Astrocyte of the spinal cord (primary cell): ENCODE measurements at regions not wholly inside any gene's neighbourhood (a gene's known extent, or its start where the extent isn't known, plus 50 kb on each side); places are given as distances from the start of the nearest gene placed in this dataset.
"Not testable (repeated sequence)": the region's sequence is repeated elsewhere in the genome, so short reads cannot be mapped to it uniquely, and the experiment has no call there.

Experiments used
- DNase-seq: peaks from one replicate; pipeline ENCODE4 v3.0.0; 2011; ENCODE audit warnings: low read depth, low spot score
- H3K4me3 ChIP-seq: 2 replicates; pipeline ENCODE4 v1.5.1; 2011; ENCODE audit warnings: low read depth, mild to moderate bottlenecking, low read length, moderate library complexity
- CTCF ChIP-seq: IDR thresholded peaks from 2 replicates; pipeline ENCODE4 v1.5.1; 2012; ENCODE audit warnings: low read depth, mild to moderate bottlenecking, low read length, inconsistent platforms
- in situ Hi-C: cut with HindIII; loops from 2 replicates; pipeline ENCODE4 v1.10.0; 2017; ENCODE audit warnings: low sequenced_read_pairs

GRCh38 chr10:111299037-111299436, 222.2 kb downstream of the ADRA2A start:
- in situ Hi-C loops, result no loop called here
- no peak overlapping the region for H3K4me3 ChIP-seq
- DNase-seq, result no peak
- no peak for TF ChIP-seq CTCF

DNA sequence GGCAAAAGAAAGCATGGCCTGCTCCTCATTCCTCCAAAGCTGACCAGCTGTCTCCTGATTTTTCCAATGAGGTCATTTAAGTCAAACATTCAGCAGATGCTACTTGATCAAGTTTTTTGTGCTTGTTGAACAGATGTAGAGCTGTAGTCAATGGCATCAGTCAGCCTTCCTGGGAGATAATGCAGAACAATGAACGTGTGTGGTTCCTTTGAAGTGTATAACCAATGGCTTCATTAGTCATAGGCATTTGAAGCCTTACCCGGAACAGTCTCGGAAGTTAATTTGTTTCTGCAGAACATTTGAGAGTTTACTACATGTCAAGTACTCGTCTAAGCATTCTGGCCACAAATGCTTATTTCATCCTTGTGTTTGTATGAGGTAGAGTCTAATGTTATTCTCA, 227.1 kb downstream of the ADRA2A start:
- in situ Hi-C loops, result no loop called here
- DNase-seq, result no peak
- TF ChIP-seq CTCF, result no peak
- H3K4me3 ChIP-seq, result no peak overlapping the region

GRCh38 chr10:111316722-111317212, 239.9 kb downstream of the ADRA2A start:
- in situ Hi-C loops, result no loop called here
- no peak for DNase-seq
- H3K4me3 ChIP-seq, result no peak overlapping the region
- TF ChIP-seq CTCF, result no peak

GRCh38 chr10:111319866-111320265, 243.0 kb downstream of the ADRA2A start:
- no peak for TF ChIP-seq CTCF
- in situ Hi-C loops, result no loop called here
- H3K4me3 ChIP-seq, result no peak overlapping the region
- no peak for DNase-seq

DNA sequence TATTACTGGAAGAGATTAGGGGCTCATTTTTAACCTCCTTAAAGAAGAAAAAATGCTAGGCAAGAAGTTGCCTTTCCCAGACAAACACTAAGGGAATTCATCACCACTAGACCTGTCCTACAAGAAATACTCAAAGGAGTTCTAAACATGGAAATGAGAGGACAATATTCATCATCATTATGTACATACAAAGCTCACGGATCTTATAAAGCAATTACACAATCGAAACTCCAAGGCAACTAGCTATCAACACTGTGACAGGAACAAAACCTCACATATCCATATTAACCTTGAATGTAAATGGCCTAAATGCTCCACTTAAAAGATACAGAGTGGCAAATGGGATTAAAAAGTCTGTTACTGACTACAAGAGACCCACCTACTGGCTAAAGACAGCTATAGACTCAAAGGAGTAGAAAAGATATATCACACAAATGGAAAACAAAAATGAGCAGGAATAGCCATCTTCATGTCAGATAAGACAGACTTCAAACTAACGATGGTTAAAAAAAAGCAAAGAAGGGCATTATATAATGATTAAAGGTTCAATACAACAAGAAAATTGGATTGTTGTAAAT, 246.6 kb downstream of the ADRA2A start:
- in situ Hi-C loops, result no loop called here
- no peak overlapping the region for H3K4me3 ChIP-seq
- no peak for DNase-seq
- no peak for TF ChIP-seq CTCF

GRCh38 chr10:111332174-111332573, 255.3 kb downstream of the ADRA2A start:
- in situ Hi-C loops, DNase-seq, H3K4me3 ChIP-seq: not testable (repeated sequence)

DNA sequence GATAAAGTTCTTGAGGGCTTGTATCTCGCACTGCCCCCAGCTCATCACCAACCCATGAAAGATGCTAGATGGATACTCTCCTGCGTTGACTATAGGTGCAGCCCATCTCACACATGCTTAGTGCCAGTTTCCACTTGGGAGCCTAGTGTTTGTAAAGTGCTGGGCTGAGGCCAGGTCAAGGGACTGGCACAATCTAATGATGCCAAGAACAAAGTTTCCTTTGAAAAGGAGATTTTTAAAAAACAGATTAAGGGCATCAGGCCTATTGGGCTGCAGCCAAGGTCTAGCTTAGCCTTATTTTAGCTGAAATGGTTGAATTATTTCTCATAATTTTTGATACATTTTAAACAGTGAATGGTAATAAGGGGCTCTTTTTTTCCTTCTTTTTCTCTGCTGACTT, 259.0 kb downstream of the ADRA2A start:
- no peak for DNase-seq
- in situ Hi-C loops, result no loop called here
- no peak for TF ChIP-seq CTCF
- no peak overlapping the region for H3K4me3 ChIP-seq
